ENCODE measurements at regions not wholly inside any gene's neighbourhood (a gene's known extent, or its start where the extent isn't known, plus 50 kb on each side); places are given as distances from the start of the nearest gene placed in this dataset.

DNA sequence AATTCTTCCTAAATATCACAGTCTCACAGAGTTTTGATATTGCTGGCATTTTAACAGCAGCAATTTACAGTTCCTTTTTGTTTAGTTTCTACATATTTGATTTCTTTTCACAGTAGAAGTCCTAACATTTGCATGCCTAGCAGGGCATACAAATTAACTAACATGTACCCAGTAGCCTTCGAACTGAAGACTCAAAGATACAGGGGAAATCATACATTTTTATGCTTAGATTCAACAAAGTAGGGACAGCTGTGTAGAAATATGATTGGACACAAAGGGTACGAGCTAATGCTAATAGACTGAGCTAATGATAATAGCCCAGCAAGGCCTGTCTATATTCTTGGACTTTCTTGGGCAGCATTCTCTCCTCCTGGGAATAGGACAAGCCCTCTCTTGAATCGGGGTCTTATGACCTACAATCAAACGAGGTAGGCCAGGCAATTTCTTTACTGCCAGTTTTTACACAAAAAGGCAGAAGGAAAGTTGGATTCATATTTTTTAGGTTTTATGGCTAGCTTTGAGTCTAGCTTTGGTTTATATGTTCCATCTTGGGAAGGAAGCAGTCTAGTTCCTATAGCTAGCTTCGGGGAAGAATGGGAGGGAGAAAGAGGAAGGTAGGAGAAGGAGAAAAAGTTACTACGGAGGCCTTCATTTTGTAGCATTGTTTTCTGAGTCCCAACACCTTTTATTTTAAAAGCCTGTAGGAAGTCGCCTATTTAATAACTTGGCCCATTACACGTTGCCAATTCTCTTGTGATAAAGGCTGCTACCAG, 115.8 kb downstream of the HFE start:
- Histone ChIP-seq H3K9me3 (ENCODE audit: control insufficient read depth, insufficient read depth, low read depth, low read length) (no peaks in the 10 kb centered on the region), H3K27ac (ENCODE audit: low read length) (peak overlapping the region; percentile 93), H3K27me3 (ENCODE audit: control insufficient read depth, insufficient read depth, low read length) (no peaks in the 10 kb centered on the region), H3K36me3 (ENCODE audit: control insufficient read depth, insufficient read depth, low read length) (no peaks in the 10 kb centered on the region; the same call in 1 of the 2 replicates), H3K4me3 (ENCODE audit: low read depth in 2 of 2, low read length in 2 of 2) (peak overlapping the region; percentile 65 to 83), H3K4me1 (ENCODE audit: control insufficient read depth, insufficient read depth, low read length) (peaks cover 22% of the 10 kb centered on the region)
- no peak for TF ChIP-seq POLR2AphosphoS5 (IDR thresholded peaks at IDR 0.05; ENCODE audit: low read depth, low read length)
- TF ChIP-seq, protein P1, sequence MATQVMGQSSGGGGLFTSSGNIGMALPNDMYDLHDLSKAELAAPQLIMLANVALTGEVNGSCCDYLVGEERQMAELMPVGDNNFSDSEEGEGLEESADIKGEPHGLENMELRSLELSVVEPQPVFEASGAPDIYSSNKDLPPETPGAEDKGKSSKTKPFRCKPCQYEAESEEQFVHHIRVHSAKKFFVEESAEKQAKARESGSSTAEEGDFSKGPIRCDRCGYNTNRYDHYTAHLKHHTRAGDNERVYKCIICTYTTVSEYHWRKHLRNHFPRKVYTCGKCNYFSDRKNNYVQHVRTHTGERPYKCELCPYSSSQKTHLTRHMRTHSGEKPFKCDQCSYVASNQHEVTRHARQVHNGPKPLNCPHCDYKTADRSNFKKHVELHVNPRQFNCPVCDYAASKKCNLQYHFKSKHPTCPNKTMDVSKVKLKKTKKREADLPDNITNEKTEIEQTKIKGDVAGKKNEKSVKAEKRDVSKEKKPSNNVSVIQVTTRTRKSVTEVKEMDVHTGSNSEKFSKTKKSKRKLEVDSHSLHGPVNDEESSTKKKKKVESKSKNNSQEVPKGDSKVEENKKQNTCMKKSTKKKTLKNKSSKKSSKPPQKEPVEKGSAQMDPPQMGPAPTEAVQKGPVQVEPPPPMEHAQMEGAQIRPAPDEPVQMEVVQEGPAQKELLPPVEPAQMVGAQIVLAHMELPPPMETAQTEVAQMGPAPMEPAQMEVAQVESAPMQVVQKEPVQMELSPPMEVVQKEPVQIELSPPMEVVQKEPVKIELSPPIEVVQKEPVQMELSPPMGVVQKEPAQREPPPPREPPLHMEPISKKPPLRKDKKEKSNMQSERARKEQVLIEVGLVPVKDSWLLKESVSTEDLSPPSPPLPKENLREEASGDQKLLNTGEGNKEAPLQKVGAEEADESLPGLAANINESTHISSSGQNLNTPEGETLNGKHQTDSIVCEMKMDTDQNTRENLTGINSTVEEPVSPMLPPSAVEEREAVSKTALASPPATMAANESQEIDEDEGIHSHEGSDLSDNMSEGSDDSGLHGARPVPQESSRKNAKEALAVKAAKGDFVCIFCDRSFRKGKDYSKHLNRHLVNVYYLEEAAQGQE (IDR thresholded peaks at IDR 0.05; ENCODE audit: insufficient read depth in 1 of 2, low read depth in 2 of 2, low read length in 1 of 2): no peak
- TF ChIP-seq, protein P2, sequence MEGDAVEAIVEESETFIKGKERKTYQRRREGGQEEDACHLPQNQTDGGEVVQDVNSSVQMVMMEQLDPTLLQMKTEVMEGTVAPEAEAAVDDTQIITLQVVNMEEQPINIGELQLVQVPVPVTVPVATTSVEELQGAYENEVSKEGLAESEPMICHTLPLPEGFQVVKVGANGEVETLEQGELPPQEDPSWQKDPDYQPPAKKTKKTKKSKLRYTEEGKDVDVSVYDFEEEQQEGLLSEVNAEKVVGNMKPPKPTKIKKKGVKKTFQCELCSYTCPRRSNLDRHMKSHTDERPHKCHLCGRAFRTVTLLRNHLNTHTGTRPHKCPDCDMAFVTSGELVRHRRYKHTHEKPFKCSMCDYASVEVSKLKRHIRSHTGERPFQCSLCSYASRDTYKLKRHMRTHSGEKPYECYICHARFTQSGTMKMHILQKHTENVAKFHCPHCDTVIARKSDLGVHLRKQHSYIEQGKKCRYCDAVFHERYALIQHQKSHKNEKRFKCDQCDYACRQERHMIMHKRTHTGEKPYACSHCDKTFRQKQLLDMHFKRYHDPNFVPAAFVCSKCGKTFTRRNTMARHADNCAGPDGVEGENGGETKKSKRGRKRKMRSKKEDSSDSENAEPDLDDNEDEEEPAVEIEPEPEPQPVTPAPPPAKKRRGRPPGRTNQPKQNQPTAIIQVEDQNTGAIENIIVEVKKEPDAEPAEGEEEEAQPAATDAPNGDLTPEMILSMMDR (IDR thresholded peaks at IDR 0.05): no peak
- no peak for TF ChIP-seq SIN3A (IDR thresholded peaks at IDR 0.05; ENCODE audit: borderline replicate concordance, insufficient read depth, low read depth, low read length)
- no peak for TF ChIP-seq TCF7L2 (IDR thresholded peaks at IDR 0.05; ENCODE audit: low read depth, low read length)
- BruUV-seq (replicated peaks): no TSS peak
- ChIA-PET CTCF (no interaction called here), POLR2A (interaction anchor here (1.1 kb wide), 2 partner anchors 12 to 31 kb away, joined by 3 to 4 read pairs; a partner anchor contains a TSS)
- intact Hi-C loops (cut with micrococcal nuclease; ENCODE audit: unreplicated experiment): no loop called here
- ATAC-seq (no peak), DNase-seq (ENCODE audit: low read depth, low spot score) (no peak)
- in situ Hi-C loops (cut with HindIII; ENCODE audit: low pct_unique_long_range_greater_than_20kb, low sequenced_read_pairs): no loop called here

DNA sequence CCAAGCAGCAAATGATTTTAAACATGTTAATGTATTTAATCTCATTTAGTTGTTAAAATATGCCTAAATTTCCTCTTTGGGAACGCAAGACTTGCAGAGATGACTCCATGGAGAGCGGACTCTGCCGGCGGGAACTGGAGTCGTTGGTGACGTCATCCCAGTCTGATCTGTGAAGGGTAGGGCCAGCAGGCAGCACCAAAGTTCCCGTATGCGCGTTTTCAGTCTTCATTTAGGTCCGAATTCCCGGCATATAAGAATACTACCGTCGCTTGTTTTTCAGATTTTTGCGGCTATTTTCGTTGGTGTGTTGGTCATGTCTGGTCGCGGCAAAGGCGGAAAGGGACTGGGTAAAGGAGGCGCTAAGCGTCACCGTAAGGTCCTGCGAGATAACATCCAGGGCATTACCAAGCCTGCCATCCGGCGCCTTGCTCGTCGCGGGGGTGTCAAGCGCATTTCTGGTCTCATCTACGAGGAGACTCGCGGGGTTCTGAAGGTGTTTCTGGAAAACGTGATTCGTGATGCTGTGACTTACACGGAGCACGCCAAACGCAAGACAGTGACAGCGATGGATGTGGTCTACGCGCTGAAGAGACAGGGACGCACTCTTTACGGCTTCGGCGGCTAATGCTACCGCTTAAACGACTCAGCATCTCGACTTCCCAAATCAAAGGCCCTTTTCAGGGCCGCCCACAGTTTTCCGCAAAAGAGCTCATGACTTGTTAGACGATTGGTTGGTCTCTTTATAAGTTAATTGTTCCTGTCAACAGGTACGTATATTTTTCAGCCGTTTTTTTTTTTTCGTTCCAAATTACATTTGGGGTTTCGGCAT, 117.3 kb downstream of the HFE start:
- H3K9me3 ChIP-seq (ENCODE audit: control insufficient read depth, insufficient read depth, low read depth, low read length): no peaks in the 10 kb centered on the region
- BruUV-seq (replicated peaks): TSS peak; percentile 97
- TF ChIP-seq TCF7L2 (IDR thresholded peaks at IDR 0.05; ENCODE audit: low read depth, low read length) (no peak), POLR2AphosphoS5 (IDR thresholded peaks at IDR 0.05; ENCODE audit: low read depth, low read length) (peak; percentile 99), SIN3A (IDR thresholded peaks at IDR 0.05; ENCODE audit: borderline replicate concordance, insufficient read depth, low read depth, low read length) (peak; percentile 77; the same call in 1 of the 2 replicates)
- TF ChIP-seq, protein P2 (IDR thresholded peaks at IDR 0.05): peak; percentile 30
- TF ChIP-seq, protein P1 (IDR thresholded peaks at IDR 0.05; ENCODE audit: insufficient read depth in 1 of 2, low read depth in 2 of 2, low read length in 1 of 2): peak; percentile 22 to 51; a peak in 1 of 4 replicates
- H3K27ac ChIP-seq (ENCODE audit: low read length): peak overlapping the region; percentile 93
- H3K4me3 ChIP-seq (ENCODE audit: low read depth in 2 of 2, low read length in 2 of 2): peak overlapping the region; percentile 65 to 83
- intact Hi-C loops (cut with micrococcal nuclease; ENCODE audit: unreplicated experiment) (no loop called here), in situ Hi-C loops (cut with HindIII; ENCODE audit: low pct_unique_long_range_greater_than_20kb, low sequenced_read_pairs) (no loop called here)
- H3K27me3 ChIP-seq (ENCODE audit: control insufficient read depth, insufficient read depth, low read length): no peaks in the 10 kb centered on the region
- peak; percentile 84 for ATAC-seq
- CTCF ChIA-PET: interaction anchor here (0.6 to 0.7 kb wide), 2 partner anchors 29 to 352 kb away, joined by 3 to 4 read pairs; no protein-coding TSS in a partner anchor
- POLR2A ChIA-PET: interaction anchor here (0.7 to 4.8 kb wide), 5 partner anchors 11 to 82 kb away, joined by 3 to 46 read pairs (median 6); a partner anchor contains a TSS
- H3K4me1 ChIP-seq (ENCODE audit: control insufficient read depth, insufficient read depth, low read length): peaks cover 22% of the 10 kb centered on the region
- H3K36me3 ChIP-seq (ENCODE audit: control insufficient read depth, insufficient read depth, low read length): no peaks in the 10 kb centered on the region
- peak; percentile 98 for DNase-seq (ENCODE audit: low read depth, low spot score)
